ENCODE measurements at regions not wholly inside any gene's neighbourhood (a gene's known extent, or its start where the extent isn't known, plus 50 kb on each side); places are given as distances from the start of the nearest gene placed in this dataset.
"Not testable (repeated sequence)": the region's sequence is repeated elsewhere in the genome, so short reads cannot be mapped to it uniquely, and the experiment has no call there.

DNA sequence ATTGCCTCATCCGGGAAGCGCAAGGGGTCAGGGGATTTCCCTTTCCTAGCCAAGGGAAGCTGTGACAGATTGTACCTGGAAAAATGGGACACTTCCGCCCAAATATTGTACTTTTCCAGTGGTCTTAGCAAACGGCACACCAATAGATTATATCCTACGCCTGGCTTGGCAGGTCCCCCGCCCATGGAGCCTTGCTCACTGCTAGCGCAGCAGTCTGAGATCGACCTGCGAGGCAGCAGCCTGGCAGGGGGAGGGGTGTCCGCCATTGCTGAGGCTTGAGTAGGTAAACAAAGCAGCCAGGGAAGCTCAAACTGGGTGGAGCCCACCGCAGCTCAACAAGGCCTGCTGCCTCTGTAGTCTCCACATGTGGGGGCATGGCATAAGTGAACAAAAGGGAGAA lies 1075.4 kb upstream of the GOT2 start:
- DNase-seq (ENCODE audit: low read depth, low spot score); H3K4me3 ChIP-seq (ENCODE audit: low read length): not testable (repeated sequence)

DNA sequence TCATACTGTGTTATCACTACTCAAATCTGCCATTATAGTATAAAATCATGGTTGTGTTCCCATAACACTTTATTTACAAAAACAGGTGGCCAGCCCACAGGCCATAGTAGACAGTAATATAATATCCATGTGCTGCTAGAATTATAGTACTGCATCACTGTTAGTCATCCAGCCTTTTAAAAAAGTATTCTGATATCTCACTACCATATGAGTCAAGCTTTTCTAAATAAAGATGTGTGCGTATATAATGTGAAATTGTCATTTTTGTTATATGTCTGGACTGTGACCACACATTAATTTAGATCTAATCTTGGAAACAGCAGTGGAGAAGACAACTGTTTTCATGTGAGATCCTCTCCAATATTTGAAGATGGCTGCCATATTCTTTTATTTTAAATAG lies 1049.1 kb upstream of the GOT2 start:
- no peak overlapping the region for H3K4me3 ChIP-seq (ENCODE audit: low read length)
- DNase-seq (ENCODE audit: low read depth, low spot score) = no peak

DNA sequence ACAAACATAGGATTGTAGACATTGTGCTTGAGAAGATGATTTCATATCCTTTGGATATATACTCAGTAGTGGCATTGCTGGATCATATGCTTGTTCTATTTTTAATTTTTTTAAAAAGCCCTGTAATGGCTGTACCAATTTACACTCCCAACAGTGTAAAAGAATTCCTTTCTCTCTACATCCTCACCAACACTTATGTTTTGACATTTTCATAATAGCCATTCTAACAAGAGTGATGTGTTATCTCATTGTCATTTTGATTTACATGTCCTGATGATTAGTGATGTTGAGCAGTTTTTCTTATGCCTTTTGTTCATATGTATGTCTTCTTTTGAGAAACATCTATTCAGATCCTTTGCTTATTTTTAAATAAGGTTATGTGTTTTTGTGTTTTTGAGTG lies 1039.2 kb upstream of the GOT2 start:
- no peak overlapping the region for H3K4me3 ChIP-seq (ENCODE audit: low read length)
- DNase-seq (ENCODE audit: low read depth, low spot score) = no peak

DNA sequence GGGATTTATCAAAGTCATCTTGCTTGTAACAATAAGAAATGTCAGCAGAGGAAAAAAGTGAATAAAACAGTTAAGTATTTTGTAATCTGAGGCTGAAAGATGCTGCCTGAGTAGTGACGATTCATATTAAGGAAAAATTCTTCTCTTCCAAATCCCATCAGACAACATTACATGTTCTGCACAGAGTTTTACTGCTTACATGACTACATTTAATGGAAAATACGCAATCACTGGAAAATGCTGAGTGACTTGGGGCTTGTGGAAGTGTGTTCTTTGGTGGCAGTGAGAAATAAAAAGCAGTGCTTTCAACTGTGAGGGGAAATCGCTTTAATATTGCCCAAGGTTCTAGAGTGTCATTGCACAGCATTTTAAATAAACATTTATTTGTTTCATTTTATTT lies 1025.2 kb upstream of the GOT2 start:
- no peak overlapping the region for H3K4me3 ChIP-seq (ENCODE audit: low read length)
- no peak for DNase-seq (ENCODE audit: low read depth, low spot score)

DNA sequence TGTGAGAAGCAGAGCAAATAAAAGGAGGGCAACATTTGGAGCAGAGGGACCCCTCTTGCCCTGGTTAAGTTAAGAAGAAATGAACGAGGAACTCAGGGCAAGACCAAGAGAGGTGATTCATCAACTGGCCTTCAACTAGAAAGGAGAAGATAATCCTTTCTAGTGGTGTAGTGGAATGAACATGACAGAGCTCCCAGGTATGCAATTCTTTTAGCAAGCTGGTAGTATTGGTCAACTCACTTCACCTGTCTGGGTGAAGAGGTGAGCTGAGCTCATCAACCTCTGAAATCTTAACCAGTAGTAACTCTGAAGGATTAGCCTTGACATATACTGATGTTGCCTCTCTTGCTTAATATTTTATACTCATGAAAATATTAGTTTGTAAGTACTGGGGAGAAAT lies 1024.7 kb upstream of the GOT2 start:
- H3K4me3 ChIP-seq (ENCODE audit: low read length) = no peak overlapping the region
- no peak for DNase-seq (ENCODE audit: low read depth, low spot score)

DNA sequence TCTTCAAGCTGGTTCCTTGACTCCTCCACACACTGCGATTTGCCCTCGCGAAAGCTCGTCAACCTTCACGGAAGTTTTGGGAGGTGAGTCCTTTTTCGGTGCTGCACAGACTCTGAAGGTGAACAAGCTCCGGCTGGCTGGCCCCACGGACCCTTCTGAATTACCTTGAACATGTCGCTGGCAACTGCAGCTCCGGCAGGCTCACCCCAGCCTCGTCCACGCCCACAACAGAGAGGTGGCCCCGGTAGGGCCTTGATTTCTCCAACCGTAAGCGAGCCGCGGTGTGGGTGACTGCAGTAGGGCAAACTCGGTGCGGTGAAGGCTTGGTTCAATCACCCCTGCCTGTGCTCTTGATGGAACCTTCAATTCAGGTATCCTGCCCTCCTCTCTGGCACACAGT lies 1020.7 kb upstream of the GOT2 start:
- DNase-seq (ENCODE audit: low read depth, low spot score) = no peak
- no peak overlapping the region for H3K4me3 ChIP-seq (ENCODE audit: low read length)

DNA sequence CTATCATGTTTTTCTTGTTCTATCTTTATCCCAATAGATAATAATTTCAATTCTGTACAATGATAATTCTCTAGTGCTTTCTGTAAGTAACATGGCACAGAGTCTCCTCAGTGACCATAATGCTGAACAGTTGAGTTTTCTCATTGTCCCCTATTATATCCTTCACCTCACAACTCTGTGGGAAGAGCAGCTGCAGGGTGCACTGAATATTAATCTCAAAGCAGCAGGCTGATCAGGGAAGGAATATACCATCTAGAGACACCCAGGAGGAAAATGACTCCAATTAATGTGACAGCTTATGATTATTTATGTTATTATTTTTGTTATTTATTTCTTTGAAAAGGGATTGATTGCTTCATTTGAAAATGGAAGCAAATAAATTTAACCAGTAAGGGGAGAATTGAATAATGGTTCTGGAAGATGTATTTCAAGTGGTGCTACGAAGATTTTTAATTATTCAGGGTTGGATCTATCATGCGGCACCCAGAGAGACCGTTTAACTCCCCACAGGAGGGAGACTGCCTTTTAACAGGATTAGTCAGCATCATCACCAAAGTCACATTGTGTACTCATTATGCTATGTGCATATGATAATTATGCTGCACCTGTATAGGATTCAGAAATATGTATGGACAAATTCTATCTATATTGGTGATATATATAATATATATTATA lies 1015.7 kb upstream of the GOT2 start:
- DNase-seq (ENCODE audit: low read depth, low spot score) = no peak
- H3K4me3 ChIP-seq (ENCODE audit: low read length) = no peak overlapping the region

DNA sequence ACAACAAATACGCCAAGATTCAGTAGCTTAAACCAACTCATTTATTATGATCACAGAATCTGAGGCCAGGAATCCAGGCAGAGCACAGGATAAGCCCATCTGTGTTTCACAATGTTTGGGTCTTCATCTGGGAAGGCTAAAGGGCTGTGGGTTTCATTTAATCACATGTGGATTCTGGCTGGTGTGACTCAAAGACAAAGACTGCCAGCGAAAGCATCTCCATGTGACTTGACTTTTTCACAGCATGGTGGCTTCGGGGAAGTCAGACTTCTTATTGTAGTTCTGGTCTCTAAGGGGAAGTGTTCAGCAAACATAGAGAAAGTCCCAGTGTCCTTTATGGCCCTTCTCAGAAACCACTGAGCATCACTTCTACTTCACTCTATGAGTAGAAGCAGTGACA lies 1014.4 kb upstream of the GOT2 start:
- DNase-seq (ENCODE audit: low read depth, low spot score) = no peak
- H3K4me3 ChIP-seq (ENCODE audit: low read length) = no peak overlapping the region

DNA sequence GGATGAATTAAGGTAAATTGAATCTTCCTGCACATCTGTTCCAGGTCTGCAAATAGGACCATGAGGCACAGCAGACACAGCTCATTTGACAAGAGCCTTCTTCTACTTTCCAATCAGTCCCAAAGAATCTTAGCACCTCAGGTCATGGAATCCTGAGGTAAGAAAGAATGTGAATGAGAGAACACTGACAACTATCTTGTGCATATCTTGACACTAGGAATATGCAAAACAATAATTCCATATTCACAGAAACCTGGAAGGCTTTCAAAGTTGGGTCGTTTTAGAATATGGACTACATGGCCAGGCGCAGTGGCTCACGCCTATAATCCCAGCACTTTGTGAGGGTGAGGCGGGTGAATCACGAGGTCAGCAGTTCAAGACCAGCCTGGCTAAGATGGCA lies 1009.4 kb upstream of the GOT2 start:
- H3K4me3 ChIP-seq (ENCODE audit: low read length) = no peak overlapping the region
- DNase-seq (ENCODE audit: low read depth, low spot score) = no peak

DNA sequence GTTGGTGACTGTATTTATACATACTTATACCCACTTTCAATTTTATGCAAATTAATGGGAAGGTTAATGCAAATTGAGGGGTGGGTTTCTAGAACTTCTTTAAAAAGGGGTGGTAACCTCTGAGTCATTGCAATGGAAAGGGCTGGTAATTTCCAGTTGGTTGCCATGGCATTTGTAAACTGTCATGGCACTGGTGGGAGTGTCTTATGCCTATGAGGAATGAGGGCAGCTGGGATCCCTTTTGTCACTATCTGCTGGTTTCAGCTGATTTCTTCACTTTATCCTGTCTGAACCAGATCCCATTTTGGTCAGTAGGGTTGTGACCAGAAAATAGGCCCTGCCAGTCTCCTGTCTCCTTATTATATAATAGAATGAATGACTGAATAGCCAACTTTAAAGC lies 1006.7 kb upstream of the GOT2 start:
- no peak for DNase-seq (ENCODE audit: low read depth, low spot score)
- H3K4me3 ChIP-seq (ENCODE audit: low read length) = no peak overlapping the region

DNA sequence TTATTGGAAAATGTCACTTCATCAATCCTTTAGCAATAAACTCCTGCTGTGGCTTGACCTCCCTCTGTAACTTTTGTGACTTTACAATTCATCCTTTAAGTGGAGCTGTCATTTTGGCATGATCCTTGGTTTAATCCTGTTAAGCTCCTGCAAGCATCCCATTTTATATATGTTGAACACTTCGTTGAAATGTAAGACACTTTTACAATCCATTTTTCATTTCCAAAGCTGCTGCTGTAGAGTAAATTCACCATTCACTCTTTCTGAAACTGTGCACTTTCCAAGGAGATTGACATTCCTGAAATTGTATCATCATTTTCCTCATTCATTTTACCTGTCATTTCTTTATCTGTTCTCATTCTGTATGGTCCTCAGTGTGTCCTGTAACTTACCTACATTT lies 1003.2 kb upstream of the GOT2 start:
- no peak for DNase-seq (ENCODE audit: low read depth, low spot score)
- no peak overlapping the region for H3K4me3 ChIP-seq (ENCODE audit: low read length)

DNA sequence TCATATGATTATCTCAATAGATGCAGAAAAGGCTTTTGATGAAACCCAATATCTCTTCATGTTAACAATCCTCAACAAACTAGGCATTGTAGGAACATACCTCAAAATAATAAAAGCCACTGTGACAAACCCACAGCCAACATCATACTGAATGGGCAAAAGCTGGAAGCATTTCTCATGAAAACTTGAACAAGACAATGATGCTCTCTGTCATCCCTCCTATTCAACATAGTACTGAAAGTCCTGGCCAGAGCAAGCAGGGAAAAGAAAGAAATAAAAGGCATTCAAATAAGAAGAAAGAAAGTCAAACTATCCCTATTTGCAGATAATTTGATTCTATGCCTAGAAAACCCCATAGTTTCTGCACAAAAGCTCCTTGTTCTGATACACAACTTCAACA lies 999.2 kb upstream of the GOT2 start:
- DNase-seq (ENCODE audit: low read depth, low spot score) = no peak
- no peak overlapping the region for H3K4me3 ChIP-seq (ENCODE audit: low read length)

DNA sequence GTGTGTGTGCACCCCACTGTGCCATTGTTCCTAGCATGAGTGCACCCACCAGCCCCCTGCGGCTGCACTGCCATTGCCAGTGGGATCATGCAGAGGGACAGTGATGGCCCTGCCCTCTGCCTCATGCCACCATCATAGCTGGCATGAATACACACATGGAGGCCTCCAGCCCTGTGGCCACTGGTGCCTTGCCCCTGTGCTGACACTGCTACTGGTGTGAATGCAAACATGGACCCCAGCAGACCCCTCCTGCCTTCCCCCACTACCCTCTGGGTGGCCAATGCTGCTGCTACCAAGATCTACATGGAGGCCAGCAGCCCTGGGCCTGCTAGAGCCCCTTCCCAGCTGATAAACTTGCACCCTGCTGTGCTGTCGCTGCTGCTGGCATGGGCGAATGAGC lies 995.5 kb upstream of the GOT2 start:
- DNase-seq (ENCODE audit: low read depth, low spot score) = no peak
- no peak overlapping the region for H3K4me3 ChIP-seq (ENCODE audit: low read length)

DNA sequence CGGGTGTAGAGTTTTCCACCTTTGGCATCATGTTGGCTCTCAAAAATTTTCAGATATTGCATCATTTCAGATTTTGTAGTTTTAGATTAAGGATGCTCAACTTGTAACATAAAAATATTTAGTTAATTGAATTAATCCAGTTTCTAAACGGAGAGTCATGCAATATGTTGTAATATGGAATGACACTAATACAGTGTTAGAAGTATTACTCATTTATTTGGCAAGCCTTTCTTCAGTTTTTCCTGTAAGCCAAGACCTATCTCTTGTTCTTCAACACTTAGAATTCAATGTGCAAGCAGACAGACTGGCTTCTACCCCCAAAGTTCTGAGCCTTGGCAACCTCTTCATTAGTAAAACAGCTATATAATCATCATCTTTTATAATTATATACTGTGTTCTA lies 985.0 kb upstream of the GOT2 start:
- H3K4me3 ChIP-seq (ENCODE audit: low read length) = no peak overlapping the region
- no peak for DNase-seq (ENCODE audit: low read depth, low spot score)

DNA sequence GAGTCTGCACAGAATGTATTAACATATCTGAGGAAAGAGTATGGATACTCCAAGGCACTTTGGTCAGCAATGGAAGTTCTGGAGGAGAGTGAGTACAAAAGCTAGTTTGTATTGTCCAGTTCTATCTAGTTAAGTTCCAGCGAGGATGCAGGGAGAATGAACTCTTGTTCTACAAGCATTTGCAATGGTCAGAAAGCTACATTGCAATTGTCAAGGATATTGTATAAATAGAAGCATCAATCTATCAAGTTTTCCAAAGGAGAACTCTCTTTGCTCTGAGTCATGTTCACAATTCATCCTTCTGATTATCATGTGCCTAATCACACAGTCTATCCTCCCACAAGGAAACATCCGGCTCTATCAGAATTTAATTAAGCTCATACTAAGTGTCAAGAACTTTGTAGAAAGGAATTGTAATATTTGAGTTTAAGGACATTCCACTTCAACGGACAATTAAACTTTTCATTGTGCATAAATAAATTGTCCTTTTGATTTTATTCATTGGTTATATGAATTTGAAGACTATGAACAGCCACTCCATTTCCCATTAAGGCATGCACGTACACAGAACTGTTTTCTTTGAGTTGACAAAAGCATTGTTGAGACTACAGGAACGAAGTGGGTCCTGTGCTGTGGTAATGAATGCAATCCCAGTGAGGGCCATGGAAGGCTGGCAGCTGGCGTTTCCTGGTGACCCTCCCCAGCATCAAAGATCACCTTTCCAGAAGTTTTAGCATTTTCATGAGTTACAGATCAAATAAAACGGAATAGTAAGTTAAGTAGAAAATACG lies 973.5 kb upstream of the GOT2 start:
- H3K4me3 ChIP-seq (ENCODE audit: low read length) = no peak overlapping the region
- DNase-seq (ENCODE audit: low read depth, low spot score) = no peak

DNA sequence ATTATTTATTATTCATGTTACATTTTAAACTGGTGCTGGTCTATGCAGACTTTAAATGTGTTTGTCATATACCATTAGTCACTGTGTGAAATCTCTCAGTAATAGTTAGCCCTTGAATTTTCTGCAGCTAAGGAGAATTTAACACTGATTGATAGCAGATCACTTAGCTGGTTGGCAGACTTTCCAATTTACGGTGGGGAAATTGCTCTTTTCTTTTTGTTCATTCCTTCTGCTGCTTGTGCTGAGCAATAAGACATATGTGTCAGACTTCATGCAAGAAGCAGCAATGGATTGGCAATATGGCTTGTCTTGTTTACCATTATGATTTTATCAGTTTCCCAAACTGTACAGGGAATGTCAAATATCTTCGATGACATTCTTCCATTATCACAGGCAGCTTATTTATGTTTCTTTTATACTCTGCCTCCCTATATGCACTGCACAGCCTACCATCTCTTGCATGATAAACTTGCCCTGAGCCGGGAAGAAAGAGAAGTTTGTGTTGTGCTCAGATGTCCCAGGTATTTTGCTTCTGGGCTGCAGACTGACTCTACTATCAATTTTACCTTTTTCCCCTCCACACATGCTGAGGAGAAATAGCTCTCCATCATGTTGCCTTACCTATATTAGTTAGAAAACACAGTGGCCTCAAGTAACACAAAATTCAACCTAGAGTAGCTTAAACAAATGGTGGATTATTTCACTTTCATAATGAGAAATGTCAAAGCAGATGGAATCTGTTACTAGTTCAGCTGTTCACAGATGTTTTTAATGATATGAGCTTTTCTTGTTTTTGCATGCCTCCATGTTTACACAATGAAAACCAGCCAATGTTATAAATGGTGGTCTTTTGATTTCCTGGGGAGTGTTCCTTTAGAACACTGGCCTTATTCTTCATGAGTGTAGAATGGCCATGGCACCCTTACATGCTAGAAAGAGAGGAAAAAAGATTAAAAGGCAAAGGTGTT lies 968.1 kb upstream of the GOT2 start:
- no peak for DNase-seq (ENCODE audit: low read depth, low spot score)
- H3K4me3 ChIP-seq (ENCODE audit: low read length) = no peak overlapping the region

DNA sequence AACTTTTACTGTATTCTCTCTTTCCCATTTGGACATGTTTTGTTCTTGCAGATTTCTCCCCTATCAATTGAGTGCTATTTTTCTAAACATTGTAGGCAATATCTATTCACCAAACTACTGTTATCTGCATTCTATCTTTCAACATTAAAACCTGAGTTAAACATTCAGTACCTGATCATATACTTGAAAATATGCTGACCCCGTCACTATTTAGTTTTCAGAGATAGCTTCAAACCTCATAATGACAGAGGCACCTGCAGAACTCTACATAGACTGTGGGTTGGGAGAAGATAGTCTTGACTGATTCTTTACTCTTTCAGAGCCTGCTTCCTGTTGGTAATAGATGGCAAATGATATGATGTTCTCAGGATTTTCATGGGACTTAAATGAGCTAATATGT lies 965.7 kb upstream of the GOT2 start:
- no peak for DNase-seq (ENCODE audit: low read depth, low spot score)
- no peak overlapping the region for H3K4me3 ChIP-seq (ENCODE audit: low read length)

DNA sequence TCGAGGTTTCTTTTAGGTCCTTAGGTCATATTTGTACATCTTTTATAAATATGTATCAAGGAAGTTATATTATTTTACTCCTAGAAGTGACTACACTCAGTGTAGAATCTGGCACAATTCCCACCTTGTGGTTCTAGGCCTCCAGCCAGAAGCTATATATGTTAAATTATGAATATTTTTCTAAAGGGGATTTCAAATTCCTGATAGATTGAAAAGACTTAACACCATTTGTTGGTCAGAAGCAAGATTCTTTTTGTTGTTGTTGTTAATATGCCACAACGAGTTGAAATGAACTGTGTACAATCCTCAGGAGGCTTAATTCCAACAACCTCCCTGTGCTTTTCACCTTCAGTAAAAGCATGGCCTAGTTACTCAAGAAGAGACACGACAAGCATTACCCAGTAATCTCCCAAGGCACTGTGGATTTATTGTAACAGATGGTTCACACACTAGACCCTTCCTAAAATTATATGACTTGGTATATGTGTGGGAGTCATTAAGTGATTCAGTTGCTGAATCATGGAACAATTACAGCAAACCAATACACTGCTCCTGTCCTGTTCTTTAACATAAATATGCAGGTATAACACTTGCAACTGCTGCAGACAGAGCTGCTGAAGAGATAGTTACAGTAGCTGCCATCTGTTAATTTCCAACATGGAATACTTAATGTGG lies 964.4 kb upstream of the GOT2 start:
- H3K4me3 ChIP-seq (ENCODE audit: low read length) = no peak overlapping the region
- no peak for DNase-seq (ENCODE audit: low read depth, low spot score)

DNA sequence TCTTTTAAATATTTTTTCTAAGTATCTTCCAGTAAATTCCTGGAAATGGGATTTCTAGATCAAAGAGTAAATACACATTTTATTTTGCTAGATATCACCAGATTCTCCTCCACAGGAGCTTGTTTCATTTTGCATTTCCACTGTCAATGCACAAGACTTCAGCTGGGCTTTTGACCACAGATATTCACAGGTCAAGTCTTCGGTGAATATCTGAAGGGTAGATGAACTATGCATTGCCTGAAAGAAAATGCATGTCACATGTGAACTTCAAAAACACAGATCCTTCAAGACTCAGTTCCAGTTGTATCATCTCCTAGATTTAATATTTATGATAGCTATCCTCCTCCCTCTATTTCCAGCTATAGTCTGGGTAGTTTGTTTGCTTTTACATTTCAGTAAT lies 963.6 kb upstream of the GOT2 start:
- no peak overlapping the region for H3K4me3 ChIP-seq (ENCODE audit: low read length)
- no peak for DNase-seq (ENCODE audit: low read depth, low spot score)

All from Jurkat, Clone E6-1 (cell line).